ENCODE measurements at regions not wholly inside any gene's neighbourhood (a gene's known extent, or its start where the extent isn't known, plus 50 kb on each side); places are given as distances from the start of the nearest gene placed in this dataset.

DNA sequence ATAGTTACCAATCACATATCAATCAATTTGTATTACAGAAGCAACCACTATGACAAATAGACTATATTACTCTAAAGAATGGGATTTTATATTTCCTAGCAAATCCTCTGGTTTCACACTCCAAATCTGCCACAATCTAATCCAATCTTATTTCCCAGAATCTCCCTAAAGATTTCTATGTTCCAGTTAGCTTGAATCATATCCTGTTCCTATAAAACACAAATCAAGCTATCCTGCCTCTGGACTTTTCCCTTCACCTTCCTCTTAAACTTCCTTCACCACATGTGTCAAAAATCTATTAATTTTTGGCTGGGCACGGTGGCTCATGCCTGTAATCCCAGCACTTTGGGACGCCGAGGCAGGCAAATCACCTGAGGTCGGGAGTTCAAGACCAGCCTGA is 50.0 kb downstream of the PIK3C2A start:
- TF ChIP-seq, protein P1, sequence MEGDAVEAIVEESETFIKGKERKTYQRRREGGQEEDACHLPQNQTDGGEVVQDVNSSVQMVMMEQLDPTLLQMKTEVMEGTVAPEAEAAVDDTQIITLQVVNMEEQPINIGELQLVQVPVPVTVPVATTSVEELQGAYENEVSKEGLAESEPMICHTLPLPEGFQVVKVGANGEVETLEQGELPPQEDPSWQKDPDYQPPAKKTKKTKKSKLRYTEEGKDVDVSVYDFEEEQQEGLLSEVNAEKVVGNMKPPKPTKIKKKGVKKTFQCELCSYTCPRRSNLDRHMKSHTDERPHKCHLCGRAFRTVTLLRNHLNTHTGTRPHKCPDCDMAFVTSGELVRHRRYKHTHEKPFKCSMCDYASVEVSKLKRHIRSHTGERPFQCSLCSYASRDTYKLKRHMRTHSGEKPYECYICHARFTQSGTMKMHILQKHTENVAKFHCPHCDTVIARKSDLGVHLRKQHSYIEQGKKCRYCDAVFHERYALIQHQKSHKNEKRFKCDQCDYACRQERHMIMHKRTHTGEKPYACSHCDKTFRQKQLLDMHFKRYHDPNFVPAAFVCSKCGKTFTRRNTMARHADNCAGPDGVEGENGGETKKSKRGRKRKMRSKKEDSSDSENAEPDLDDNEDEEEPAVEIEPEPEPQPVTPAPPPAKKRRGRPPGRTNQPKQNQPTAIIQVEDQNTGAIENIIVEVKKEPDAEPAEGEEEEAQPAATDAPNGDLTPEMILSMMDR (IDR thresholded peaks at IDR 0.05; ENCODE audit: low read length, missing control alignments) = no peak
- H3K4me3 ChIP-seq (replicated peaks; ENCODE audit: low read depth, low read length) = no peak overlapping the region
- DNase-seq (ENCODE audit: low read depth) = no peak

DNA sequence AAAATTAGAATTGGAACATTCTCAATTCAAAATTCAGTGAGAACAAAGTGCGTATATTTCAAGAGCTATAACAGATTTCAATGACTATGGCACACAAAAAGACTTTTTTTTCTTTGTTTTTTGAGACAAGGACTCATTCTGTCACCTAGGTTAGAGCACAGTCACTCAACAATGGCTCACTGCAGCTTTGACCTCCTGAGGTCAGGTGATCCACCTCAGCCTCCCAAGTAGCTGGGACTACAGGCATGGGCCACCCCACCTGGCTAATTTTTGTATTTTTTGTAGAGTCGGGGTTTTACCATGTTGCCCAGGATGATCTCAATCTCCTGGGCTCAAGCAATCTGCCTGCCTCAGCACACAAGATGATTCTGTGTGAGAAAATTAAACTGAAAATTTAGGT is 51.5 kb downstream of the PIK3C2A start:
- no peak overlapping the region for H3K4me3 ChIP-seq (replicated peaks; ENCODE audit: low read depth, low read length)
- TF ChIP-seq, protein P1 (IDR thresholded peaks at IDR 0.05; ENCODE audit: low read length, missing control alignments) = no peak
- no peak for DNase-seq (ENCODE audit: low read depth)

DNA sequence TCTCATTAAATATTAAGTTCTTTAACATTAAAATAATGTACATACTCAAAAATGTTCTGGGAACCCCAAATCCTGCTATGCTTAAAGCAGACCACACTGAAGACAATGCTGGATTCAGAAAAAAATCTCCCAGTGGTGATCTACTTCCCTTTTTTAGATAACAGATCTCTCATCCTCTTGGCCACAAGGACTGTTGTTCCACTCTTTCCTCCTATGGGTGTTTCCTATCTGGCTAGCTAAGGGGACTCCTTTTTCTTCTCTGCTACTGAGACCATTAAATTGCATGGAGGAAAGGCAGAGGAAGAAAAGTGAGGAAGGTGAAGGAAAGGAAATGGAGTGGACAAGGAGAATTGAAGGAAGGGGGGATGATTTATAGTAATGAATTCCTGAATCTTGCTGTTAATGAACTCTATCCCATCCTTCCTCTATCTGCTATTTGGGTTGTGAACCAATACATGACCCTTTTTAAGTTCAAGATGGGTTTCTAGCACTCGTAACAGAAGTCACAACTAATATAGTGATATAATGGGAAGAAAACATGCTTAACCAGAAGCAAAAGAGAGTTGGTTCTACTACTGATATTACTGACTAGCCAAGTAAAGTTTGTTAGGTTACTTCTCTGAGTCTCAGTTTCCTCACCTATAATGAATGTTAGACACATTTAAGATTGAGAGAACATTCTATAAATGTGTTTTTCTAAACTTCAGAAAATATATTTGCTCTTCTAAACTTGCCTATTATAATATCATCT is 53.2 kb downstream of the PIK3C2A start:
- no peak overlapping the region for H3K4me3 ChIP-seq (replicated peaks; ENCODE audit: low read depth, low read length)
- TF ChIP-seq, protein P1 (IDR thresholded peaks at IDR 0.05; ENCODE audit: low read length, missing control alignments) = no peak
- DNase-seq (ENCODE audit: low read depth) = no peak

DNA sequence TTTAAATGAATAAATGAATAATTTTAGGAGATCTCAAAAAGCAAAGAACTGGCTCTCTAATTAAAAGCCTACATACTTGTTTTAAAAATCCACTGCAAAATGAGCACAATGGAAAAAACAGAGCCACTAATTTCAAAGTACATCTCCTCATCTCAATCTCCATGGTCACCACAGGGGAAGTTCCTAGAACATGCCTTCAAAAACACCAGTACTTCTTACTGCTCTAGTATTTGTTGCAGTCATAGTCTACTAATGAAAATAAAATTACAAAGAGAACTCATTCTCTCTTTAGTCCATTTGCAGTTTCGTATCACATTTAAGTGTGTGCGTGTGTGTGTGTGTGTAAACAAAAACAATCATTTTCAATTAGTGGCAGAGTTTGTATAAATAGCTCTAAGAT is 54.0 kb downstream of the PIK3C2A start:
- H3K4me3 ChIP-seq (replicated peaks; ENCODE audit: low read depth, low read length) = no peak overlapping the region
- TF ChIP-seq, protein P1 (IDR thresholded peaks at IDR 0.05; ENCODE audit: low read length, missing control alignments) = no peak
- DNase-seq (ENCODE audit: low read depth) = no peak

DNA sequence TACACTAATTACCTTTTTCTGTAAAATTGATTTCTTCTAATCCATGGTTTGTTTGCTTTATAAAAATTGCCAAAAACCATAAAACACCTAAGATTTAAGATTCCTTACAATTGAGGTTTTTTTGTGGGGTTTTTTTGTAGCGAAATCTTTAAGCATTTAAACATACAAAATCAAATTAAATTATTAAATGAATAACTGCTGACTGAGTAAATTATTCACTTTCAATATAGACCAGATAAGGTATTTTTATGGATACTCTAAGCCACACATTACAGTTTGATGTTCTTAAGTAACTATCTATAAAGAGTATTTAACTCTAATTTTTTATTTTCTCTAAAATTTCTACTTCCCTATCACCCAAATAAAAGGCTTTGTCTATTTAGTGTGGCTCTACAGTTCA is 55.5 kb downstream of the PIK3C2A start:
- DNase-seq (ENCODE audit: low read depth) = no peak
- TF ChIP-seq, protein P1 (IDR thresholded peaks at IDR 0.05; ENCODE audit: low read length, missing control alignments) = no peak

DNA sequence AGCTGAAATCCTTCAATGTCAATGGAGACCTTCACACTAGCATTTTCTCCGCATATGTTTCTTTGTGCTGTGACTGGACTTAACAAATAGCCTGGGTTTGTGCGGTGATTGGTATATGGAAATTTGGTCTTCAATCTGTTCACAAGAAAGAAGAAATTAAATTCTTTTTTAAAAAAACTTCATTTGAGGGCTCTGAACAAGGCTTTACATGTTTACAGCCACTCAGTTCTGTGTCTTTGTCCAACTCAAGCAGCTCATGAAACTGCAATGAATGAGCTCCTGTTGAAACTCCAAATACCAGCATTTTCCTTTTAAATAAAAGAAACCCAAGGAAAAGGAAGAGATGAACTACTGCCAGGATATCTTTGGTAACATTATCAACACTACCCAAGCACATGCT is 57.3 kb downstream of the PIK3C2A start:
- TF ChIP-seq, protein P1 (IDR thresholded peaks at IDR 0.05; ENCODE audit: low read length, missing control alignments) = no peak
- H3K4me3 ChIP-seq (replicated peaks; ENCODE audit: low read depth, low read length) = no peak overlapping the region
- DNase-seq (ENCODE audit: low read depth) = no peak

More for the DNA sequence above, 55.5 kb downstream of the PIK3C2A start:
- H3K4me3 ChIP-seq (replicated peaks; ENCODE audit: low read depth, low read length) = no peak overlapping the region

DNA sequence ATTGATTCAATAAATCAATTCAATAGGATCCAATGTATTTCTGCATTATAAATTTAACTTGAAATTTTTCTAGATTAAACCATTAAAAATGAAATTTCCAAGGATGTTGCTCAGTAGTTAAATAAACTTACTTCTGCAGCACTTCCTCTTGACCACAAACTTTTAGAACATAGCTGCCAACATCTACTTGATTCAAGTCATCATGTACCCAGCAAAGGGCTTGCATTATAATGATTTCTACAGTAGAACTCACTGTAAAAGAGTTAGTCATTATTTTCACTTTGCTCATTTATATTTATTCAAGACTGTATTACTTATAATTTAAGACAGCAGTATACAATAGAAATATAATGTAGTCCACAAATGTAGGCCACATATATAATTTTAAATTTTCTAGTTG is 59.2 kb downstream of the PIK3C2A start:
- no peak overlapping the region for H3K4me3 ChIP-seq (replicated peaks; ENCODE audit: low read depth, low read length)
- no peak for DNase-seq (ENCODE audit: low read depth)
- TF ChIP-seq, protein P1 (IDR thresholded peaks at IDR 0.05; ENCODE audit: low read length, missing control alignments) = no peak
